DND-41 (cell line): ENCODE measurements at regions not wholly inside any gene's neighbourhood (a gene's known extent, or its start where the extent isn't known, plus 50 kb on each side); places are given as distances from the start of the nearest gene placed in this dataset.

Experiments used
- ATAC-seq: fragments of 200-7000 bp; cut with Tn5 transposase; 3 replicates; pipeline ENCODE4 v1.9.1; 2021; ENCODE audit warnings: low read depth; ENCODE audit not compliant: insufficient read depth
- DNase-seq: peaks from one replicate; pipeline ENCODE4 v3.0.0-alpha.2; 2020
- H2AFZ ChIP-seq: 2 replicates; pipeline ENCODE4 v1.6.0; 2012; ENCODE audit warnings: low read depth, low read length
- H3K27ac ChIP-seq: 2 replicates; pipeline ENCODE4 v1.5.1; 2012; ENCODE audit warnings: low read length, inconsistent platforms
- H3K27me3 ChIP-seq: fragments of 200-600 bp; sonication (generic); 2 replicates; pipeline ENCODE4 v1.6.0; 2012; ENCODE audit warnings: low read length, mild to moderate bottlenecking, inconsistent platforms; ENCODE audit not compliant: insufficient read depth, poor library complexity
- H3K36me3 ChIP-seq: 2 replicates; pipeline ENCODE4 v1.5.1; 2012; ENCODE audit warnings: low read length, inconsistent platforms; ENCODE audit not compliant: insufficient read depth
- H3K4me1 ChIP-seq: 2 replicates; pipeline ENCODE4 v1.5.1; 2012; ENCODE audit warnings: mild to moderate bottlenecking, low read length; ENCODE audit not compliant: insufficient read depth
- H3K4me2 ChIP-seq: 2 replicates; pipeline ENCODE4 v1.6.0; 2012; ENCODE audit warnings: mild to moderate bottlenecking, moderate library complexity, low read length, inconsistent platforms; ENCODE audit not compliant: insufficient read depth
- H3K4me3 ChIP-seq, 2 experiments: fragments of 200-600 bp in 1 of 2; shearing (Covaris generic) in 1 of 2; 2 replicates each; pipeline ENCODE4 v1.5.1; 2012 to 2016; ENCODE audit warnings: inconsistent platforms in 2 of 2, low read length in 2 of 2, mild to moderate bottlenecking in 2 of 2, low read depth in 1 of 2, moderate library complexity in 1 of 2
- H3K79me2 ChIP-seq: 2 replicates; pipeline ENCODE4 v1.6.0; 2012; ENCODE audit warnings: low read length, inconsistent platforms; ENCODE audit not compliant: insufficient read depth
- H3K9ac ChIP-seq: 2 replicates; pipeline ENCODE4 v1.6.0; 2012; ENCODE audit warnings: low read depth, mild to moderate bottlenecking, inconsistent platforms, low read length, moderate library complexity
- H3K9me3 ChIP-seq: 2 replicates; pipeline ENCODE4 v1.5.1; 2012; ENCODE audit warnings: low read length, moderate library complexity, mild to moderate bottlenecking, inconsistent platforms; ENCODE audit not compliant: insufficient read depth, severe bottlenecking
- H4K20me1 ChIP-seq: 2 replicates; pipeline ENCODE4 v1.6.0; 2012; ENCODE audit warnings: low read length; ENCODE audit not compliant: insufficient read depth
- EZH2 ChIP-seq: IDR thresholded peaks from 3 replicates; pipeline ENCODE4 v1.6.1; 2012; ENCODE audit warnings: borderline replicate concordance, low read depth, mild to moderate bottlenecking, moderate library complexity, low read length, inconsistent platforms; ENCODE audit not compliant: severe bottlenecking
- TF ChIP-seq, protein P1 (sequence below): IDR thresholded peaks from 2 replicates; pipeline ENCODE4 v1.5.1; 2012; ENCODE audit warnings: borderline replicate concordance, low read length, moderate library complexity, mild to moderate bottlenecking; ENCODE audit not compliant: poor library complexity, severe bottlenecking; ENCODE audit errors: extremely low read depth

DNA sequence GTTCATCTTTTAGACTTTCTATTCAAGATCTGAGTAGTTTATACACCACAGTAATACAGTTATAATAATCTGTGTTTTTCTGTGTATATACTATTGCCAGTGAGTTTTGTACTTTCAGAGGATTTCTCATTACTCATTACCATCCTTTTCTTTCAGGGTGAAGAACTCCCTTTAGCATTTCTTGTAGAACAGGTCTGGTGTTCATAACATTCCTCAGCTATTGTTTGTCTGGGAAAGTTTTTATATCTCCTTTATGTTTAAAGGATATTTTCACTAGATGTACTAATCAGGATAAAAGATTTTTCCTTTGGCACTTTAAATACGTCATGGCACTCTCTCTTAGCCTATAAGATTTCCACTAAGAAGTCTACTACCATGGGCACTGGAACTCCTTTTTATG, 705.5 kb downstream of the SLC4A3 start:
- H4K20me1 ChIP-seq: no peaks in the 10 kb centered on the region
- no peaks in the 10 kb centered on the region for H3K9me3 ChIP-seq
- DNase-seq (no peak), ATAC-seq (no peak)
- no peak for TF ChIP-seq EZH2
- TF ChIP-seq, protein P1, sequence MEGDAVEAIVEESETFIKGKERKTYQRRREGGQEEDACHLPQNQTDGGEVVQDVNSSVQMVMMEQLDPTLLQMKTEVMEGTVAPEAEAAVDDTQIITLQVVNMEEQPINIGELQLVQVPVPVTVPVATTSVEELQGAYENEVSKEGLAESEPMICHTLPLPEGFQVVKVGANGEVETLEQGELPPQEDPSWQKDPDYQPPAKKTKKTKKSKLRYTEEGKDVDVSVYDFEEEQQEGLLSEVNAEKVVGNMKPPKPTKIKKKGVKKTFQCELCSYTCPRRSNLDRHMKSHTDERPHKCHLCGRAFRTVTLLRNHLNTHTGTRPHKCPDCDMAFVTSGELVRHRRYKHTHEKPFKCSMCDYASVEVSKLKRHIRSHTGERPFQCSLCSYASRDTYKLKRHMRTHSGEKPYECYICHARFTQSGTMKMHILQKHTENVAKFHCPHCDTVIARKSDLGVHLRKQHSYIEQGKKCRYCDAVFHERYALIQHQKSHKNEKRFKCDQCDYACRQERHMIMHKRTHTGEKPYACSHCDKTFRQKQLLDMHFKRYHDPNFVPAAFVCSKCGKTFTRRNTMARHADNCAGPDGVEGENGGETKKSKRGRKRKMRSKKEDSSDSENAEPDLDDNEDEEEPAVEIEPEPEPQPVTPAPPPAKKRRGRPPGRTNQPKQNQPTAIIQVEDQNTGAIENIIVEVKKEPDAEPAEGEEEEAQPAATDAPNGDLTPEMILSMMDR: no peak
- H3K4me1 ChIP-seq: no peaks in the 10 kb centered on the region
- no peak overlapping the region for H3K4me3 ChIP-seq
- no peaks in the 10 kb centered on the region for H3K27me3 ChIP-seq
- H3K79me2 ChIP-seq: no peaks in the 10 kb centered on the region
- H3K27ac ChIP-seq: no peak overlapping the region
- no peak overlapping the region for H3K4me2 ChIP-seq
- H3K36me3 ChIP-seq: no peaks in the 10 kb centered on the region
- no peak overlapping the region for H3K9ac ChIP-seq
- no peak overlapping the region for H2AFZ ChIP-seq

DNA sequence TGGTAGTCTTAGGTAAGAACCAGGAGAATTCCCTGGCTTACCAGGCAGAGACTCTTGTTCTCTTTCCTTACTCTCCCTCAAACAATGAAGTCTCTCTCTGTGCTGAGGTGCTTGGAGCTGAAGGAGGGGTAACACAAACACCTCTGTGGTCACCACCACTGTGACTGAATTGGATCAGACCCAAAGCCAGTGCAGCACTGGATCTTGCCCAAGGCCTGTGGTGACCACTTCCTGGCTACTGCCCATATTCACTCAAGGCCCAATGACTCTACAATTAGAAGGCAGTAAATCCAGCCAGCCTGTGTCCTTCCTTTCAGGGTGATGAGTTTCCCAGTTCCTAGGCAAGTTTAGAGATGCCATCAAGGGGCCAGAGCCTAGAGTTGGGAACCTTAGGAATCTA, 706.8 kb downstream of the SLC4A3 start:
- TF ChIP-seq EZH2: no peak
- TF ChIP-seq, protein P1: no peak
- ATAC-seq: no peak

DNA sequence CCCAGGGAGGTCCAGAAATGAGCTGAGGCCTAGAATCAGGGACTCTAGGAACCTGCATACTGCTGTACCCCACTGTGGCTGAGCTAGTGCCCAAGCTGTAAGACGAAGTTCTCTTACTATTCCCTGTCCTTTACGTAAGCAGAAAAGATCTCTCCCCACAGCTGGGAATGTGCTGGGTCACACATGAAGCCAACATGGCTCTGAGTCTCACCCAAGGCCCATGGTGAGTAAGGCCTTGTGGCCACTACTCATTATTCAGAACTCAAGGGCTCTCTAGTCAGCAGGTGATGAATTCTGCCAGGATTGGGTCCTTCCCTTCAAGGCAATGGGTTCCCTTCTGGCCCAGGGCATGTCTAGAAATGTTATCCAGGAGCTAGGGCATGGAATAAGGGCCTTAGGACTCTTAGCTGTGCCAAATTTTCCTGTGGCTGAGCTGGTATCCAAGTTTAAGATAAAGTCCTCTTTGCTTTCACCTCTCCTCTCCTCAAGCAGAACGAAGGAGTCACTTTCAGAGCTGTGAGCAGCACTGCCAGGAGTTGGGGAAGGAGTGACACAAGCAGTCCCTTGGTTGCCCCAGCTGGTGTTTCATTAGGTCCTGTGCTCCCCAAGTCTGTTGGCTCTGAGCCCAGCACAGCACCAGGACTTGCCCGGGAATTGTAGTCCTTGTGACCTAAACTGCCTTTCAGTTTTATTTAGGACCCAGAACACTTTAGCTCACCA, 707.6 kb downstream of the SLC4A3 start:
- Histone ChIP-seq H3K27ac (no peak overlapping the region), H3K4me1 (no peaks in the 10 kb centered on the region), H3K4me3 (no peak overlapping the region), H3K9ac (no peak overlapping the region), H3K27me3 (no peaks in the 10 kb centered on the region), H3K9me3 (no peaks in the 10 kb centered on the region), H3K36me3 (no peaks in the 10 kb centered on the region), H3K79me2 (no peaks in the 10 kb centered on the region), H2AFZ (no peak overlapping the region), H3K4me2 (no peak overlapping the region), H4K20me1 (no peaks in the 10 kb centered on the region)
- ATAC-seq: no peak
- DNase-seq: no peak
- TF ChIP-seq, protein P1: no peak
- no peak for TF ChIP-seq EZH2

More for the DNA sequence above, 706.8 kb downstream of the SLC4A3 start:
- Histone ChIP-seq H3K9me3 (no peaks in the 10 kb centered on the region), H4K20me1 (no peaks in the 10 kb centered on the region), H3K27ac (no peak overlapping the region), H3K4me2 (no peak overlapping the region), H3K9ac (no peak overlapping the region), H3K79me2 (no peaks in the 10 kb centered on the region), H3K4me3 (no peak overlapping the region), H3K27me3 (no peaks in the 10 kb centered on the region), H3K36me3 (no peaks in the 10 kb centered on the region), H3K4me1 (no peaks in the 10 kb centered on the region), H2AFZ (no peak overlapping the region)
- DNase-seq: no peak

GRCh38 chr2:220335591-220335915, 708.1 kb downstream of the SLC4A3 start:
- no peak for TF ChIP-seq EZH2
- TF ChIP-seq, protein P1: no peak
- no peak overlapping the region for H3K9ac ChIP-seq
- no peaks in the 10 kb centered on the region for H3K27me3 ChIP-seq
- H3K79me2 ChIP-seq: no peaks in the 10 kb centered on the region
- no peak overlapping the region for H3K4me3 ChIP-seq
- no peak overlapping the region for H3K4me2 ChIP-seq
- no peaks in the 10 kb centered on the region for H4K20me1 ChIP-seq
- no peak overlapping the region for H3K27ac ChIP-seq
- ATAC-seq: no peak
- DNase-seq: no peak
- H3K4me1 ChIP-seq: no peaks in the 10 kb centered on the region
- no peaks in the 10 kb centered on the region for H3K36me3 ChIP-seq
- H3K9me3 ChIP-seq: no peaks in the 10 kb centered on the region
- H2AFZ ChIP-seq: no peak overlapping the region
